Ovary (tissue), 3 donors: ENCODE measurements at regions not wholly inside any gene's neighbourhood (a gene's known extent, or its start where the extent isn't known, plus 50 kb on each side); places are given as distances from the start of the nearest gene placed in this dataset.

Experiments used
- CTCF ChIP-seq, 3 donors: fragments of 450-650 bp in 2 of 3; fragments of 200-600 bp in 1 of 3; IDR thresholded peaks; one replicate each; pipeline versions ENCODE4 v1.5.1 to v1.8.0; 2016 to 2022; ENCODE audit warnings: antibody characterized with exemption in 3 of 3, mild to moderate bottlenecking in 1 of 3
- POLR2A ChIP-seq: fragments of 450-650 bp; IDR thresholded peaks from one replicate; pipeline ENCODE4 v1.6.1; 2017; ENCODE audit warnings: antibody characterized with exemption, mild to moderate bottlenecking, moderate library complexity
- donor health status: DM: no; HTN: no; CAD: no.

- TF ChIP-seq CTCF (IDR thresholded peaks at IDR 0.05): no peak
- no peak for TF ChIP-seq POLR2A
Measured at GRCh38 chr15:93317772-93318171, 228.8 kb upstream of the RGMA start.
